ENCODE measurements at regions not wholly inside any gene's neighbourhood (a gene's known extent, or its start where the extent isn't known, plus 50 kb on each side); places are given as distances from the start of the nearest gene placed in this dataset.

DNA sequence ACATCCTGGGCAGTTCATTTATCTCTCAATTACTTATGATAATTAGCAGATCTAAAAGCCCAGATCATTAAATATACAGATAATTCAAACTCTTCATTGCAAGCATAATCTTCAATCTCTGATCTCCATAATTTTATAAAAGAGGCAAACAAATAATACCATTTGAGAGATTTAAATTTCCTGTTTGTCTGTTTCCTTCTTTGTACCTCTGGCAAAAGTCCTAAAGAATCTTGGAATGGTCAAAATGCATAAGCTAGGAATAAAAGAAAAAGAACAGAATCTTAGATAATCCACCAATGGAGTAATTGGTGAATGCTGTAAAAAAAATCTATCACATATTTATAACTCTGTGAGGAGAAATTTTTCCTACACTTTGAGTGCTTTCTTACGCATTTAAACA, 1080.9 kb upstream of the ZEB2 start:
- intact Hi-C loops (cut with DNase I; ENCODE audit: low total_unique reads): no loop called here
- DNase-seq (ENCODE audit: low spot score in 2 of 2): no peak
- Histone ChIP-seq H3K9me3 (no peaks in the 10 kb centered on the region), H3K4me1 (no peaks in the 10 kb centered on the region), H3K27ac (no peak overlapping the region), H3K4me3 (no peak overlapping the region), H3K36me3 (no peaks in the 10 kb centered on the region), H3K27me3 (no peaks in the 10 kb centered on the region)
- TF ChIP-seq, protein P1, sequence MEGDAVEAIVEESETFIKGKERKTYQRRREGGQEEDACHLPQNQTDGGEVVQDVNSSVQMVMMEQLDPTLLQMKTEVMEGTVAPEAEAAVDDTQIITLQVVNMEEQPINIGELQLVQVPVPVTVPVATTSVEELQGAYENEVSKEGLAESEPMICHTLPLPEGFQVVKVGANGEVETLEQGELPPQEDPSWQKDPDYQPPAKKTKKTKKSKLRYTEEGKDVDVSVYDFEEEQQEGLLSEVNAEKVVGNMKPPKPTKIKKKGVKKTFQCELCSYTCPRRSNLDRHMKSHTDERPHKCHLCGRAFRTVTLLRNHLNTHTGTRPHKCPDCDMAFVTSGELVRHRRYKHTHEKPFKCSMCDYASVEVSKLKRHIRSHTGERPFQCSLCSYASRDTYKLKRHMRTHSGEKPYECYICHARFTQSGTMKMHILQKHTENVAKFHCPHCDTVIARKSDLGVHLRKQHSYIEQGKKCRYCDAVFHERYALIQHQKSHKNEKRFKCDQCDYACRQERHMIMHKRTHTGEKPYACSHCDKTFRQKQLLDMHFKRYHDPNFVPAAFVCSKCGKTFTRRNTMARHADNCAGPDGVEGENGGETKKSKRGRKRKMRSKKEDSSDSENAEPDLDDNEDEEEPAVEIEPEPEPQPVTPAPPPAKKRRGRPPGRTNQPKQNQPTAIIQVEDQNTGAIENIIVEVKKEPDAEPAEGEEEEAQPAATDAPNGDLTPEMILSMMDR (IDR thresholded peaks at IDR 0.05): no peak
- TF ChIP-seq POLR2A (IDR thresholded peaks at IDR 0.05) (no peak), POLR2AphosphoS5 (IDR thresholded peaks at IDR 0.05) (no peak)

- no peaks in the 10 kb centered on the region for H3K4me1 ChIP-seq
- no peak overlapping the region for H3K4me3 ChIP-seq
- intact Hi-C loops (cut with DNase I; ENCODE audit: low total_unique reads): no loop called here
- H3K9me3 ChIP-seq: no peaks in the 10 kb centered on the region
- no peak for TF ChIP-seq POLR2AphosphoS5 (IDR thresholded peaks at IDR 0.05)
- TF ChIP-seq POLR2A (IDR thresholded peaks at IDR 0.05): no peak
- TF ChIP-seq, protein P1 (IDR thresholded peaks at IDR 0.05): no peak
- no peaks in the 10 kb centered on the region for H3K36me3 ChIP-seq
- no peak overlapping the region for H3K27ac ChIP-seq
- H3K27me3 ChIP-seq: no peaks in the 10 kb centered on the region
- DNase-seq (ENCODE audit: low spot score in 2 of 2): no peak
Measured at GRCh38 chr2:145599756-145600155, 1079.8 kb upstream of the ZEB2 start.

DNA sequence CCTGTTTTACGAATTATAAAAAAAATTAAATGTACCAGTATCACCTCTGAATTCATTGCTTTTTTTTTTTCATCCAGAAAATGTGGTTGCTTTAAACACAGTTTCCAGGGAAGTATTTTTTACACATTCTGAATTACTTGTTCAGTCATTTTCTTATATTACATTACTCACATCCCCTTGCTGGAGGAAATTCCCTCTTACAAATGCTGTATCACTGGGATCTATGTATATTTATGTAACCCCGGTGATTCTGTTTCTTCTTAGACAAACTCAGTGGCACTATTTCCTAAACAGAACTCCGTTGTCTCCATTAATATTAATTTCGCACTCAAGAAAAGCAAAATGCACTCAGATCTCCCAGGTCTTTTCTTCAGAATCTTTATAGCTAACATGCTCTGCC, 1078.5 kb upstream of the ZEB2 start:
- TF ChIP-seq, protein P1 (IDR thresholded peaks at IDR 0.05): no peak
- H3K36me3 ChIP-seq: no peaks in the 10 kb centered on the region
- intact Hi-C loops (cut with DNase I; ENCODE audit: low total_unique reads): no loop called here
- no peaks in the 10 kb centered on the region for H3K27me3 ChIP-seq
- no peak overlapping the region for H3K27ac ChIP-seq
- no peaks in the 10 kb centered on the region for H3K4me1 ChIP-seq
- no peaks in the 10 kb centered on the region for H3K9me3 ChIP-seq
- no peak for DNase-seq (ENCODE audit: low spot score in 2 of 2)
- no peak overlapping the region for H3K4me3 ChIP-seq

DNA sequence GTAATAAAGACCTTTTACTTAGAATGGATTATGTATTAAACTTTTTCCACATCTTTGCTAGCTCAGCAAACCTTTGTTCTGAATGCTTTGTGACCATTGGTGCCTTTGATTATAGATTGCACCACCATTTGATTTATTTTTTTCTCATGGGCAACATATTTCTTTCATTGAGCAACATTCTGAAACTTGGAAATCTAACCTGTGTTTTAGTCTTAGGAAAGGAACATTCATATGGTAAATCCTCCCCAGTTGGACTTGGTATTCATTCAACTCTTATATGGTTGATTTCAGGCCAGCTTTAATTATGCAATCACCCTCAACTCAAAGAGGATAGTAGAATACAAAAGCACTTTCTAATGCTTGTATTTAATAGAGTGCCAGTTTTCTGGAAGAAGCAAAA, 1077.9 kb upstream of the ZEB2 start:
- Histone ChIP-seq H3K27ac (no peak overlapping the region), H3K9me3 (no peaks in the 10 kb centered on the region), H3K4me3 (no peak overlapping the region), H3K36me3 (no peaks in the 10 kb centered on the region), H3K27me3 (no peaks in the 10 kb centered on the region), H3K4me1 (no peaks in the 10 kb centered on the region)
- TF ChIP-seq POLR2AphosphoS5 (IDR thresholded peaks at IDR 0.05) (no peak), POLR2A (IDR thresholded peaks at IDR 0.05) (no peak)
- TF ChIP-seq, protein P1 (IDR thresholded peaks at IDR 0.05): no peak
- no peak for DNase-seq (ENCODE audit: low spot score in 2 of 2)
- intact Hi-C loops (cut with DNase I; ENCODE audit: low total_unique reads): no loop called here

GRCh38 chr2:145597006-145597405, 1077.1 kb upstream of the ZEB2 start:
- Histone ChIP-seq H3K27ac (no peak overlapping the region), H3K9me3 (no peaks in the 10 kb centered on the region), H3K36me3 (no peaks in the 10 kb centered on the region), H3K27me3 (no peaks in the 10 kb centered on the region), H3K4me1 (no peaks in the 10 kb centered on the region), H3K4me3 (no peak overlapping the region)
- TF ChIP-seq POLR2A (IDR thresholded peaks at IDR 0.05) (no peak), POLR2AphosphoS5 (IDR thresholded peaks at IDR 0.05) (no peak)
- TF ChIP-seq, protein P1 (IDR thresholded peaks at IDR 0.05): no peak
- DNase-seq (ENCODE audit: low spot score in 2 of 2): no peak
- intact Hi-C loops (cut with DNase I; ENCODE audit: low total_unique reads): no loop called here
